NCI-H345 (cell line): ENCODE measurements at regions not wholly inside any gene's neighbourhood (a gene's known extent, or its start where the extent isn't known, plus 50 kb on each side); places are given as distances from the start of the nearest gene placed in this dataset.
"Not testable (repeated sequence)": the region's sequence is repeated elsewhere in the genome, so short reads cannot be mapped to it uniquely, and the experiment has no call there.

Experiments used
- DNase-seq: peaks from one replicate; lab custom pipeline; 2025; lab: John Stamatoyannopoulos, UW

GRCh38 chr6:112984899-112985298 is 637.8 kb downstream of the RFPL4B start:
- DNase-seq = no peak

GRCh38 chr6:112986321-112986720 is 639.2 kb downstream of the RFPL4B start:
- no peak for DNase-seq

GRCh38 chr6:112988748-112989147 is 641.6 kb downstream of the RFPL4B start:
- no peak for DNase-seq

GRCh38 chr6:112990971-112991370 is 643.8 kb downstream of the RFPL4B start:
- no peak for DNase-seq

GRCh38 chr6:112991912-112992311 is 644.8 kb downstream of the RFPL4B start:
- DNase-seq = no peak

- no peak for DNase-seq
Measured at GRCh38 chr6:112997421-112998085, 650.4 kb downstream of the RFPL4B start.

- no peak for DNase-seq
Measured at GRCh38 chr6:113004054-113004453, 656.9 kb downstream of the RFPL4B start.

GRCh38 chr6:113004470-113005270 is 657.5 kb downstream of the RFPL4B start:
- DNase-seq = no peak

- DNase-seq = no peak
Measured at GRCh38 chr6:113006494-113006893, 659.4 kb downstream of the RFPL4B start.

GRCh38 chr6:113009682-113010081 is 662.6 kb downstream of the RFPL4B start:
- DNase-seq = no peak

- DNase-seq = no peak
Measured at GRCh38 chr6:113010196-113010989, 663.3 kb downstream of the RFPL4B start.

GRCh38 chr6:113011389-113011788 is 664.3 kb downstream of the RFPL4B start:
- no peak for DNase-seq

GRCh38 chr6:113011801-113012200 is 664.7 kb downstream of the RFPL4B start:
- DNase-seq = no peak

GRCh38 chr6:113015249-113015648 is 668.1 kb downstream of the RFPL4B start:
- DNase-seq = no peak

- DNase-seq = no peak
Measured at GRCh38 chr6:113017353-113017752, 670.2 kb downstream of the RFPL4B start.

- DNase-seq = no peak
Measured at GRCh38 chr6:113018351-113019151, 671.4 kb downstream of the RFPL4B start.

- DNase-seq = no peak
Measured at GRCh38 chr6:113019176-113019575, 672.0 kb downstream of the RFPL4B start.

- no peak for DNase-seq
Measured at GRCh38 chr6:113027780-113028179, 680.6 kb downstream of the RFPL4B start.

- DNase-seq = not testable (repeated sequence)
Measured at GRCh38 chr6:113029161-113029560, 682.0 kb downstream of the RFPL4B start.

- DNase-seq = peak; percentile 38
Measured at GRCh38 chr6:113031591-113032238, 684.6 kb downstream of the RFPL4B start.

- DNase-seq = no peak
Measured at GRCh38 chr6:113039005-113039404, 691.9 kb downstream of the RFPL4B start.
